ENCODE measurements at regions not wholly inside any gene's neighbourhood (a gene's known extent, or its start where the extent isn't known, plus 50 kb on each side); places are given as distances from the start of the nearest gene placed in this dataset.

GRCh38 chr1:38516560-38516959 is 343.0 kb downstream of the RRAGC start:
- TF ChIP-seq CTCF (IDR thresholded peaks at IDR 0.05) (no peak), POLR2A (IDR thresholded peaks at IDR 0.05) (no peak)
